Activated T-cell treated with anti-CD3 and anti-CD28 coated beads, Interleukin-2, amount 50 U/mL, for 72 hours (primary cell): ENCODE measurements at regions not wholly inside any gene's neighbourhood (a gene's known extent, or its start where the extent isn't known, plus 50 kb on each side); places are given as distances from the start of the nearest gene placed in this dataset.

ENCODE experiments used
- ATAC-seq, 2 donors: fragments of 150-1000 bp; cut with Tn5 transposase; replicated peaks in 1 of 2; 2 replicates each; pipeline ENCODE4 v1.10.0; 2021; ENCODE audit warnings: moderate library complexity in 2 of 2, mild to moderate bottlenecking in 1 of 2
- DNase-seq, 2 donors: peaks; one replicate each; pipeline ENCODE4 v3.0.0; 2021 to 2022; ENCODE audit warnings: mixed read lengths in 1 of 2
- H3K27ac Mint-ChIP-seq: one replicate; pipeline ENCODE4 v1.8.0; 2022; ENCODE audit warnings: mild to moderate bottlenecking, moderate library complexity, mixed read lengths
- H3K27me3 Mint-ChIP-seq: one replicate; pipeline ENCODE4 v1.8.0; 2022; ENCODE audit warnings: low read depth, mixed read lengths
- H3K36me3 Mint-ChIP-seq, 2 donors: one replicate each; pipeline ENCODE4 v1.8.0; 2022; ENCODE audit warnings: mixed read lengths in 2 of 2, mild to moderate bottlenecking in 1 of 2; ENCODE audit not compliant: insufficient read depth in 2 of 2
- H3K4me1 Mint-ChIP-seq: one replicate; pipeline ENCODE4 v1.8.0; 2022; ENCODE audit warnings: low read depth, mixed read lengths
- H3K4me3 Mint-ChIP-seq, 2 donors: one replicate each; pipeline ENCODE4 v1.8.0; 2022; ENCODE audit warnings: mild to moderate bottlenecking in 2 of 2, mixed read lengths in 2 of 2, moderate library complexity in 2 of 2
- H3K9me3 Mint-ChIP-seq, 2 donors: one replicate each; pipeline ENCODE4 v1.8.0; 2022; ENCODE audit warnings: mixed read lengths in 2 of 2

- Mint-ChIP-seq H3K9me3 (peaks cover 0 to 8% of the 10 kb centered on the region in 2 donors), H3K4me3 (no peak overlapping the region), H3K27me3 (peaks cover 16% of the 10 kb centered on the region), H3K36me3 (peaks cover 2% of the 10 kb centered on the region in 2 donors), H3K27ac (no peak overlapping the region), H3K4me1 (no peaks in the 10 kb centered on the region)
- DNase-seq: no peak
- no peak for ATAC-seq
These were observed 56.6 kb upstream of the SCOC start for GRCh38 chr4:140316799-140317198.

- Mint-ChIP-seq H3K4me3 (no peak overlapping the region), H3K9me3 (peaks cover 0 to 5% of the 10 kb centered on the region in 2 donors), H3K4me1 (no peaks in the 10 kb centered on the region), H3K36me3 (peaks cover 0 to 2% of the 10 kb centered on the region in 2 donors), H3K27ac (no peak overlapping the region), H3K27me3 (peaks cover 16% of the 10 kb centered on the region)
- ATAC-seq (no peak), DNase-seq (no peak)
These were observed 57.5 kb upstream of the SCOC start for GRCh38 chr4:140315970-140316369.

GRCh38 chr4:140315438-140315837 lies 58.0 kb upstream of the SCOC start:
- no peak overlapping the region for H3K4me3 Mint-ChIP-seq
- peaks cover 0 to 2% of the 10 kb centered on the region in 2 donors for H3K36me3 Mint-ChIP-seq
- no peak overlapping the region for H3K27ac Mint-ChIP-seq
- no peaks in the 10 kb centered on the region for H3K4me1 Mint-ChIP-seq
- ATAC-seq (no peak), DNase-seq (no peak)
- H3K27me3 Mint-ChIP-seq: peaks cover 16% of the 10 kb centered on the region
- peaks cover 0 to 2% of the 10 kb centered on the region in 2 donors for H3K9me3 Mint-ChIP-seq

- no peaks in the 10 kb centered on the region for H3K9me3 Mint-ChIP-seq
- H3K4me3 Mint-ChIP-seq: no peak overlapping the region
- no peaks in the 10 kb centered on the region for H3K4me1 Mint-ChIP-seq
These were observed 58.4 kb upstream of the SCOC start for GRCh38 chr4:140315019-140315418.

GRCh38 chr4:140312100-140312499 lies 61.3 kb upstream of the SCOC start:
- Mint-ChIP-seq H3K36me3 (no peaks in the 10 kb centered on the region), H3K9me3 (no peaks in the 10 kb centered on the region), H3K27me3 (peaks cover 13% of the 10 kb centered on the region), H3K27ac (no peak overlapping the region), H3K4me1 (no peaks in the 10 kb centered on the region), H3K4me3 (no peak overlapping the region)
- ATAC-seq (no peak), DNase-seq (no peak)

More at GRCh38 chr4:140315019-140315418, 58.4 kb upstream of the SCOC start:
- H3K27me3 Mint-ChIP-seq: peaks cover 13% of the 10 kb centered on the region
- DNase-seq (no peak), ATAC-seq (no peak)
- H3K36me3 Mint-ChIP-seq: peaks cover 0 to 2% of the 10 kb centered on the region in 2 donors
- H3K27ac Mint-ChIP-seq: no peak overlapping the region

DNA sequence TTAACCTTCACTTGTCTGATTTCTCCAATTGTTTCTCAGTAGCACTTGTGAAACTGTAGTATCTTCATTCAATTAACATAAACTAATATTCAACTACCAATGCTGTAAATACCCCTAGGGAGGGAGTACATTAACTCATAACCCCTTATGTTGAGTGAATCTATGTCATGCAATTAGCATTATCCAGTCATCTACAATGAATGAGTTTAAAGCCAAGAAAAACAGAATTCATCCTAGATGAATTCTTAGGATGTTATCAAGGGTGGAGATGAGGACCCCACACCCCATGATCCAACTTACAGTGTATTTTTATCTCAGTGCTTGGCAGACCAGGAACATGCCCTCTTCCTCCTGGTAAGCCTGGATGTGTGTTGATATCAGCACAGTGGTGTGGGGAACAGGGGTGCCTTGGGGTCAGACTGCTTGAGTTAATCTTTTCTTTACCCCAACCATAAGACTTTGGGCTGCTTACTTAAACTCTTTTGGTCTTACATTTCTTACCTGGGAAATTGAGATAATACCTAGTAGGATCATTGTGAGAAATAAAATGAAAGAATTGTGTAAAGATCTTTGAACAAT lies 62.1 kb upstream of the SCOC start:
- Mint-ChIP-seq H3K36me3 (no peaks in the 10 kb centered on the region), H3K4me1 (no peaks in the 10 kb centered on the region), H3K9me3 (no peaks in the 10 kb centered on the region), H3K27ac (no peak overlapping the region), H3K27me3 (peaks cover 13% of the 10 kb centered on the region), H3K4me3 (no peak overlapping the region)
- ATAC-seq (no peak), DNase-seq (no peak)

GRCh38 chr4:140309124-140309870 lies 64.1 kb upstream of the SCOC start:
- ATAC-seq: no peak
- no peak overlapping the region for H3K27ac Mint-ChIP-seq
- no peak overlapping the region for H3K4me3 Mint-ChIP-seq
- H3K4me1 Mint-ChIP-seq: no peaks in the 10 kb centered on the region
- H3K36me3 Mint-ChIP-seq: no peaks in the 10 kb centered on the region
- H3K27me3 Mint-ChIP-seq: peaks cover 20% of the 10 kb centered on the region
- DNase-seq: no peak
- H3K9me3 Mint-ChIP-seq: no peaks in the 10 kb centered on the region

DNA sequence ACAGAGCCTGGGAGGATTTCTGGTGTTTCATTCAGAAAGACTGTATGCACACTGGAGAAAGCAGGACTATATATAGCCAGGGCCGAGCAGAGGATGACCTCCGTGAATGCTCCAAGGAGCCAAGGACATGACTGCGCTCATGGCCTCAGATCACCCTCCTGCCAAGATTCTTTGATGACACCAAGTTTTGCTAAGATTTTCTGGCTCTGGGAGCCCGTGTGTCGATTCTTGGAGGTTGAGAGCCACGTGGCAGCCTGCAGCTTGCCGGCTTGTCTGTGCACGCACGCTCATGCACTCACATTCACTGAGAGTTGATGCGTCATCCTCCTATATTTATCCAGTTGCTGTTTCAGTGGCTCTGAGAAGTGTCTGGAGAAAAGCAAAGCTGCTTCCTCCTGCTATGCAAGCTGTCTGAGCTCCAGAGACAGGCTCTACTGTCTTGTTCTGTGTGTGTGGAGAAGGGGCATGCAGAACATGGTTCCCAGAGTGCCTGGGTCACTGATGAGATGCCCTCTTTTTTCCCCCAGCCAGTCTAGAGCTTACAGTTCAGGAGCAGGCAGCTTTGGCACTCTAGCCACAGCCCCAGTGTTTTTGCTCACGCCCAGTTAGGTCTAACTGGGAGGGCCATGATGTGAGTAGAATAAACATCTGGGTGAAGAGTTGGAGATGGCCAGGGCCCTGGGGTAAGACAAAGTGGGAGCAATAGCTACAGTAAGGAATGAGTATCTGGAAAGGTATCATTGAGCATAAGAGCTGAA lies 64.9 kb upstream of the SCOC start:
- no peak overlapping the region for H3K4me3 Mint-ChIP-seq
- no peak overlapping the region for H3K27ac Mint-ChIP-seq
- no peaks in the 10 kb centered on the region for H3K36me3 Mint-ChIP-seq
- no peak for ATAC-seq
- peaks cover 20% of the 10 kb centered on the region for H3K27me3 Mint-ChIP-seq
- H3K4me1 Mint-ChIP-seq: no peaks in the 10 kb centered on the region
- no peak for DNase-seq
- H3K9me3 Mint-ChIP-seq: no peaks in the 10 kb centered on the region

- Mint-ChIP-seq H3K27me3 (peaks cover 14% of the 10 kb centered on the region), H3K4me3 (no peak overlapping the region), H3K9me3 (no peaks in the 10 kb centered on the region), H3K27ac (no peak overlapping the region), H3K4me1 (peaks cover 6% of the 10 kb centered on the region), H3K36me3 (no peaks in the 10 kb centered on the region)
- ATAC-seq (no peak), DNase-seq (no peak)
These were observed 68.4 kb upstream of the SCOC start for GRCh38 chr4:140305053-140305452.

- ATAC-seq: no peak
- no peaks in the 10 kb centered on the region for H3K36me3 Mint-ChIP-seq
- peaks cover 14% of the 10 kb centered on the region for H3K27me3 Mint-ChIP-seq
- H3K9me3 Mint-ChIP-seq: no peaks in the 10 kb centered on the region
- no peak for DNase-seq
- peaks cover 8% of the 10 kb centered on the region for H3K4me1 Mint-ChIP-seq
- no peak overlapping the region for H3K4me3 Mint-ChIP-seq
- no peak overlapping the region for H3K27ac Mint-ChIP-seq
These were observed 69.1 kb upstream of the SCOC start for GRCh38 chr4:140304346-140304745.

DNA sequence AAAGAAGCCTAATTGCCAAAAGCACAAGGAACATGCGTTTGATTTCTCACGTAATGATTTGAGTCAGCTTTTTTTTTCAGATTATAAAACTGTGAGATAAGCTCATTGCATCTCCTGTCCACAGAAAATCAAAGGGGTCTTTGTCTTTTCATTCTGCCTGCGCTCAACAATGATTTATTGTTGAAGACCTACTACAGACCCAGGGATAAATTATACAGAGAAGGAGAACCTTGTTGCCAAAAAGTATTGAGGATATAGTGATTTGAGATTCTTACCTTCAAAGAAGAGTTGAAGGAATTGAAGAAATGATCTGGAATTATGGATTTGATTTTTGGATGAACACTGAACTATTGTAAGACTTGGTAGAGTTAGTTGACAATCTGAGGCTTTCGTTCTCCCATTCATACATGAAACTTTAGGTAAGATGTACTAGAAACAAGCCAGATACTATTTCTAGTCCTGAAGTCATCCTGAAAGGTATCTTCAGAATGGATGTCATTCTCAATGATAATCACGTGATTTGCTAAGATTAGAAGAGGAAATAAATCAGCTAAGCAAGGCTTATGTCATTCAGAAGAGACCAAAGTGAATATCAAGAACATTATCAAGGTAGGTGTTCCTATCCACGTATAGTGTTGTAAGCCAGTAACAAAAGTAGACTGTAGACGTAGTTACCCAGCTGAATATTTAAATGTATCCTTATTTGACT lies 71.1 kb upstream of the SCOC start:
- H3K27me3 Mint-ChIP-seq: peaks cover 14% of the 10 kb centered on the region
- no peak overlapping the region for H3K4me3 Mint-ChIP-seq
- no peak for ATAC-seq
- H3K4me1 Mint-ChIP-seq: peaks cover 8% of the 10 kb centered on the region
- no peak for DNase-seq
- H3K27ac Mint-ChIP-seq: no peak overlapping the region
- H3K36me3 Mint-ChIP-seq: no peaks in the 10 kb centered on the region
- H3K9me3 Mint-ChIP-seq: no peaks in the 10 kb centered on the region

- Mint-ChIP-seq H3K4me1 (peaks cover 8% of the 10 kb centered on the region), H3K27me3 (peaks cover 12% of the 10 kb centered on the region), H3K9me3 (no peaks in the 10 kb centered on the region), H3K27ac (no peak overlapping the region), H3K36me3 (no peaks in the 10 kb centered on the region), H3K4me3 (no peak overlapping the region)
- DNase-seq (peak; percentile 8 to 28), ATAC-seq (peak; percentile 69 to 87)
These were observed 73.0 kb upstream of the SCOC start for GRCh38 chr4:140300271-140300970.
